ENCODE measurements at regions not wholly inside any gene's neighbourhood (a gene's known extent, or its start where the extent isn't known, plus 50 kb on each side); places are given as distances from the start of the nearest gene placed in this dataset.

DNA sequence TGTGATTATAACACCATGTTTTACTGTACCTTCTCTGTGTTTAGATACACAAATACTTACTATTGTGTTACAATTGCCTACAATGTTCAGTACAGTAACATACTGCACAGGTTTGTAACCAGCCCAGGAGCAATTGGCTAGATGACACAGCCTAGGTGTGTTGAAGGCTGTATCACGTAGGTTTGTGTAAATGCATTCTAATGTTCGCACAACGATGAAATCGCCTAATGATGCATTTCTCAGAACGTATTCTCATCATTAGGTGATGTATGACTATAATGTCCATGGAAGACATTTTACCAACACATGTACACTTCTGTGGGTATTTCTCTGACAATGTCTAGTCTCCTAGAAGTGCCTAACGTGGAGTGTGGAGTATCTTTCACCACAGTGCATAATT is 165.9 kb upstream of the KLF7 start:
- TF ChIP-seq ZFX (IDR thresholded peaks at IDR 0.05): no peak
- TF ChIP-seq, protein P1, sequence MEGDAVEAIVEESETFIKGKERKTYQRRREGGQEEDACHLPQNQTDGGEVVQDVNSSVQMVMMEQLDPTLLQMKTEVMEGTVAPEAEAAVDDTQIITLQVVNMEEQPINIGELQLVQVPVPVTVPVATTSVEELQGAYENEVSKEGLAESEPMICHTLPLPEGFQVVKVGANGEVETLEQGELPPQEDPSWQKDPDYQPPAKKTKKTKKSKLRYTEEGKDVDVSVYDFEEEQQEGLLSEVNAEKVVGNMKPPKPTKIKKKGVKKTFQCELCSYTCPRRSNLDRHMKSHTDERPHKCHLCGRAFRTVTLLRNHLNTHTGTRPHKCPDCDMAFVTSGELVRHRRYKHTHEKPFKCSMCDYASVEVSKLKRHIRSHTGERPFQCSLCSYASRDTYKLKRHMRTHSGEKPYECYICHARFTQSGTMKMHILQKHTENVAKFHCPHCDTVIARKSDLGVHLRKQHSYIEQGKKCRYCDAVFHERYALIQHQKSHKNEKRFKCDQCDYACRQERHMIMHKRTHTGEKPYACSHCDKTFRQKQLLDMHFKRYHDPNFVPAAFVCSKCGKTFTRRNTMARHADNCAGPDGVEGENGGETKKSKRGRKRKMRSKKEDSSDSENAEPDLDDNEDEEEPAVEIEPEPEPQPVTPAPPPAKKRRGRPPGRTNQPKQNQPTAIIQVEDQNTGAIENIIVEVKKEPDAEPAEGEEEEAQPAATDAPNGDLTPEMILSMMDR (conservative IDR thresholded peaks at IDR 0.05): no peak
- no peak overlapping the region for H3K27ac ChIP-seq

DNA sequence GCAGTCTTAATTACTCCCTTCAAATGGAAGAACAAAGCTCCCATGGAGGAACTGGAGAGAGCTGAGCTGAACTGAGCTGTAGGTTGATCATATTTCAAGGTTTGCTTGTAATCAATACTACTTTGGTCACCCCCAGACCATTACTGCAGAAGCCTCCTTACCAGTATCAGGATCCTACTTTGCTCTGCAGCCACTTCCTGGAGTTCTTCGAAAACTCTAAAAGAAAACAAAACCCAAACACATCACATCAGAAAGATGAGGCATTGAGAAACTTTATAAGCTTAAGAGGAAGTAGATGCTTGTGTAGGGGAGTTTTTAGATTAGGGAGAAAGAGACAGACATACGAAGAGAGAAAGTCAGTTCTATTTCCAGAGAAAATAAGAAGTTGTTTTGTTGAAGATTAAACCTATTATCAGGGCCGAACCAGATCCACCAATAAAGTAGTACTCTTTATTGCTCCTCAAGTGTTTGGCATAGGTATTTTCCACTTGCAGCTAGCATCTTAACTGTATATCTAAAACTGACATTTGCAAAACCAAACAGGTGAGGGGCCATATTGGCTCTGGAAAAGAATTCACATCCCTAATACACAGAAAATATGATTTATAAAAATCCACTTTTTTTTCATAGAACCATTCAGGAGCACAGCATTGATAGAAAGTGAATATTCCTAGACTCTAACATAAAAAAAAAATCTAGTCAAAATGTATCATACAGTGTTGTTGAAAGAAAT is 166.9 kb upstream of the KLF7 start:
- TF ChIP-seq, protein P1 (conservative IDR thresholded peaks at IDR 0.05): no peak
- no peak for TF ChIP-seq ZFX (IDR thresholded peaks at IDR 0.05)
- no peak overlapping the region for H3K27ac ChIP-seq

DNA sequence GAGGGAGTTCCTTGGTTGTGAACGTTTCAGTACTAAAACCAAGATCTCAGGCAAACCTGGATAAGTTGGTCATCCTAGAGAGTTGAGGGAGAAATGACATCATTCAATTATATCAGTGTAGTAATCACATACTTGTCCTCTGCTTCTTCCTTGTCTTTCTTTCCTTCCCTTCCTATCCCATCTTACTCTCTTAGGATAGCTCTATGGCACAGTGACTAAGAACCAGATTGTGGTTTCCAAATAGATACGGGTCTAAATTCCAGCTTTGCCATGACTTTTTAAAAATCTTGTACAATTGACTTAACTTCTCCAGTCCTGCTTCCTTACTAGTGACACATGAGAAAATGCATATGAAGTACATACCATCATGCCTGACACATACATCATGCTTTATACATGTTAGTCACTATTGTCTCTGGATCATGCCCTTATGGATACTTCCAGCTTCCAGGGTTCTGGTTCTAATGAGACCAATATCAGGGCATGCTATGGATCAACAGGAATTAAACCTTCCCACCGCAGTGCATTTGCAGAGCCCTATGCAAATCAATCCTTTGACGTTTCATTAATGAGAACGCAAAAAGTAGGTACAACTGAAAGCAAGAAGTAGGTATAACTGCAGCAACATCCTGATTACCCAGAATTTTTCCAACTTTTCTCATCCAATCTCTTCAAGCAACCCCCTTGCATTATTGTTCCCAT is 168.0 kb upstream of the KLF7 start:
- H3K27ac ChIP-seq: no peak overlapping the region
- TF ChIP-seq ZFX (IDR thresholded peaks at IDR 0.05): no peak
- TF ChIP-seq, protein P1 (conservative IDR thresholded peaks at IDR 0.05): no peak

DNA sequence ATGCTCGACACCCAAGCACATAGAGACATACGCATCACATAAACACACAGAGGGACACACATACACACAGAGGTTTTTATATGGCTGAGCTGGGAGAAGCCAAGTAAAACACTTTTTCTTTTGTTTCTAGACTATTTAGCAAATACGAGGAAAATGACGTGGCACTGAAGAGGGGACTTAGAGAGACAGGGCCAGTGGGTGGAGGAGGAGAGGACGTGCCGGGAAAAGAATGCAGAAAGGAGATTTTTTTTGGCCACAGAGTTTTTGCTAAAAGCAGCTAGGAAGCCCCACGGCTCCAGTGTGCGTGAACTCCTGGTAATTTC is 168.5 kb upstream of the KLF7 start:
- H3K27ac ChIP-seq: no peak overlapping the region
- TF ChIP-seq, protein P1 (conservative IDR thresholded peaks at IDR 0.05): no peak
- TF ChIP-seq ZFX (IDR thresholded peaks at IDR 0.05): no peak

DNA sequence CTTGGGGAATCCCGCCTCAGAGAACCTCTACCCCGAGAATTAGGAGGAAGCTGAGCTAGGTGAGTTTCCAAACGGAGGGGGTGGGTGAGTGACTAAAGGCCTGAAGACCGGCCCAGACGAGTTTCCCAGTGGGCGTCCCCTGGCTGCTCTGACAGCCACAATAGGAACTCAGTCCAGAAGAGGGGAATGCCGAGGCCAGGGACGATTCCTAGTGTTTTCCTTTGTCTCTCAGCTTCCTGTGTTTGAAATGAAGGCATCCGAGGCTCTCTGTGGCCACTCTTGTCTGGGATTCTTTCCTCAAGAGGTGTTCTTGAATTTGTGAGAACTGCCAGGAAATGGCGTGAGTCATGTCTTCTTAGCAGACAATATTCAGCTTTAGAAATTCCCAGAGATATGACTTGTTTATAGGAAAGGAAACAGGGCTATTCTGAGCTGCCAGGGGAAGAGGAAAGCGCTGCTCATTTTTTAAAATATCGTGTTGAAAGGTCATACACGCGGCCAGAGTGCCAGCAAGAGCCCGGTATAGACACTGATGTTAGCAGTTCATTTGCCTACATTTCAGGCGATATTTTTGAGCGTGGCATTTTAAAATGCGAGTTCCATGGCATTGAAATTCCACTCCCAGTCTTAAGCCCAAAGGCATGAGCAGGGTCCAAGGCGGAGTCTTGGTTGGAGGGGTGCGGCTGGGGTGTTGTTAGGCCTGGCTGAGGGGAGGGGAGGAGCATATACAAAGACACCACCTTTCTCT is 169.1 kb upstream of the KLF7 start:
- no peak for TF ChIP-seq ZFX (IDR thresholded peaks at IDR 0.05)
- TF ChIP-seq, protein P1 (conservative IDR thresholded peaks at IDR 0.05): no peak

DNA sequence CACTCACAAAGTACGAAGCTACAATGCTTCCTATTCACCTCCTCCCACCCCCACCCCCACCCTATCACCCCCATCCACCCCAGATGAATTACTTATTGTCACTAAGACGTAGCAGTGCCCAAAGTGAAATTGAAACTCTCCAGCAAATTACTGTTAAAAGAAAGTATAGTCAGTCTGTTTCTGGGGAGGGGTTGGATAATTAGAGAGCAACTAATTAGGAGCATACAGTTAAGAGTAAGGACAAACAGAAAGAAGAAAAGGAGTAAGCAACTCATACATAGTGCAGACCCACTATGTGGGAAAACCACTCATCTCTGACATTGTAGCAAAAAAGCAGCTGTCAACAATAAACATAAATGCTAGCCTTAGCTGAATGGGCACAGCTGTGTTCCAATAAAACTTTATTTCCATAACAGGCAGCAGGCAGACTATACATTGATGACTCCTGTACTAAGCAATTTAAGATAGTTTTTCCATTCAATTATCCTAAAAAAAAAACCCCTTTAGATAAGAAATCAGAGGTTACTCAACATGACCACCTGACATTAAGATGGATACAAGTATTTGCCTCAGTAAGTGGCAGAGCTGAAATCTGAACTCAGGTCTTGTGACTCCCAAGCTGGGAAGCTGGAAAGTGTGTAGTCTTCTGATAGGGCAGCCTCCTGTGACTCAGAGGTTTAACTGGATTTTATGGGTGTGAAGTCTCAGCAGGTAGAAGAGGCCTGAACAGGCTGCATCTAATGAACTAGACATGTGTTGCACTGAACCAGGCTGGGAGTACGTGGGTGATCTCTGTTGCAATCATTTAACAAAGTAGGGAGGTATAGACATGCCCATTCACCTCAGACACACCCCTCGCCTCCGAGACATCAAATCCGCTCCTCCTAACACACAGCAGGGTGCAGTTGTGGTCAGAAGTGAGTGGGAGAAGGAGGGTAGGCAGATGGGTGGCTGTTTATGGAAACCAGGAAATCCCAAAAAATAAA is 171.8 kb upstream of the KLF7 start:
- no peak for TF ChIP-seq ZFX (IDR thresholded peaks at IDR 0.05)
- TF ChIP-seq, protein P1 (conservative IDR thresholded peaks at IDR 0.05): no peak
- no peak overlapping the region for H3K27ac ChIP-seq

More for the DNA sequence above, 169.1 kb upstream of the KLF7 start:
- H3K27ac ChIP-seq: no peak overlapping the region

Measured in C4-2B (cell line).